Activated naive CD4-positive, alpha-beta T cell treated with anti-CD3 and anti-CD28 coated beads for 36 hours (primary cell): ENCODE measurements at regions not wholly inside any gene's neighbourhood (a gene's known extent, or its start where the extent isn't known, plus 50 kb on each side); places are given as distances from the start of the nearest gene placed in this dataset.

Experiments
- CTCF ChIA-PET: fragments of 350-600 bp; sonication (Branson Sonifier 250); formaldehyde crosslinking; loops from one replicate; lab custom pipeline; 2021; ENCODE audit warnings: antibody characterized with exemption; lab: Charles Lee
- DNase-seq: peaks from one replicate; pipeline ENCODE4 v3.0.0-alpha.2; 2020
- H3K27ac Mint-ChIP-seq: one replicate; pipeline ENCODE4 v1.8.0; 2021; ENCODE audit warnings: mild to moderate bottlenecking, mixed read lengths
- H3K27me3 Mint-ChIP-seq: one replicate; pipeline ENCODE4 v1.8.0; 2021; ENCODE audit warnings: low read depth, mixed read lengths
- H3K36me3 Mint-ChIP-seq: one replicate; pipeline ENCODE4 v1.8.0; 2021; ENCODE audit warnings: low read depth, mixed read lengths
- H3K4me1 Mint-ChIP-seq: one replicate; pipeline ENCODE4 v1.8.0; 2021; ENCODE audit warnings: low read depth, mixed read lengths
- H3K4me3 Mint-ChIP-seq: one replicate; pipeline ENCODE4 v1.8.0; 2021; ENCODE audit warnings: mild to moderate bottlenecking, moderate library complexity, mixed read lengths
- H3K9me3 Mint-ChIP-seq: one replicate; pipeline ENCODE4 v1.8.0; 2021; ENCODE audit warnings: mixed read lengths
- intact Hi-C: fragments of 100-400 bp; cut with micrococcal nuclease; formaldehyde crosslinking; loops from one replicate; pipeline ENCODE4 v1.15.1; 2023

GRCh38 chr5:118208031-118208453 lies 780.3 kb downstream of the DTWD2 start:
- Mint-ChIP-seq H3K27me3 (no peaks in the 10 kb centered on the region), H3K36me3 (peaks cover 5% of the 10 kb centered on the region), H3K9me3 (peaks cover 23% of the 10 kb centered on the region), H3K4me1 (no peaks in the 10 kb centered on the region), H3K4me3 (no peak overlapping the region), H3K27ac (no peak overlapping the region)
- CTCF ChIA-PET: no interaction called here
- no peak for DNase-seq
- intact Hi-C loops: no loop called here

GRCh38 chr5:118199801-118200200 lies 788.5 kb downstream of the DTWD2 start:
- DNase-seq: no peak
- no peaks in the 10 kb centered on the region for H3K36me3 Mint-ChIP-seq
- H3K27me3 Mint-ChIP-seq: no peaks in the 10 kb centered on the region
- no peaks in the 10 kb centered on the region for H3K4me1 Mint-ChIP-seq
- peaks cover 3% of the 10 kb centered on the region for H3K9me3 Mint-ChIP-seq
- CTCF ChIA-PET: no interaction called here
- intact Hi-C loops: no loop called here
- H3K4me3 Mint-ChIP-seq: no peak overlapping the region
- no peak overlapping the region for H3K27ac Mint-ChIP-seq

GRCh38 chr5:118196229-118196628 lies 792.1 kb downstream of the DTWD2 start:
- Mint-ChIP-seq H3K4me1 (no peaks in the 10 kb centered on the region), H3K4me3 (no peak overlapping the region), H3K27ac (no peak overlapping the region), H3K27me3 (no peaks in the 10 kb centered on the region), H3K36me3 (no peaks in the 10 kb centered on the region), H3K9me3 (no peaks in the 10 kb centered on the region)
- no peak for DNase-seq
- intact Hi-C loops: no loop called here
- CTCF ChIA-PET: no interaction called here

- H3K27me3 Mint-ChIP-seq: no peaks in the 10 kb centered on the region
- no peak overlapping the region for H3K27ac Mint-ChIP-seq
- H3K4me1 Mint-ChIP-seq: no peaks in the 10 kb centered on the region
- H3K9me3 Mint-ChIP-seq: no peaks in the 10 kb centered on the region
- no peaks in the 10 kb centered on the region for H3K36me3 Mint-ChIP-seq
- CTCF ChIA-PET: no interaction called here
- intact Hi-C loops: loop anchor here (1.0 kb wide), 1 partner anchor 15 kb away; no protein-coding TSS in a partner anchor
- H3K4me3 Mint-ChIP-seq: no peak overlapping the region
- DNase-seq: no peak
Observed at GRCh38 chr5:118195211-118195610, 793.1 kb downstream of the DTWD2 start.

GRCh38 chr5:118193194-118193905 lies 795.0 kb downstream of the DTWD2 start:
- intact Hi-C loops: no loop called here
- H3K27ac Mint-ChIP-seq: no peak overlapping the region
- no peak overlapping the region for H3K4me3 Mint-ChIP-seq
- CTCF ChIA-PET: no interaction called here
- H3K36me3 Mint-ChIP-seq: no peaks in the 10 kb centered on the region
- H3K9me3 Mint-ChIP-seq: no peaks in the 10 kb centered on the region
- H3K4me1 Mint-ChIP-seq: no peaks in the 10 kb centered on the region
- DNase-seq: no peak
- no peaks in the 10 kb centered on the region for H3K27me3 Mint-ChIP-seq

- Mint-ChIP-seq H3K27ac (no peak overlapping the region), H3K4me3 (no peak overlapping the region), H3K27me3 (no peaks in the 10 kb centered on the region), H3K36me3 (no peaks in the 10 kb centered on the region), H3K4me1 (no peaks in the 10 kb centered on the region), H3K9me3 (no peaks in the 10 kb centered on the region)
- CTCF ChIA-PET: no interaction called here
- no peak for DNase-seq
- intact Hi-C loops: no loop called here
Observed at GRCh38 chr5:118185018-118185417, 803.3 kb downstream of the DTWD2 start.

- no peaks in the 10 kb centered on the region for H3K36me3 Mint-ChIP-seq
- H3K27ac Mint-ChIP-seq: no peak overlapping the region
- peaks cover 2% of the 10 kb centered on the region for H3K9me3 Mint-ChIP-seq
- no peaks in the 10 kb centered on the region for H3K4me1 Mint-ChIP-seq
- DNase-seq: no peak
- H3K4me3 Mint-ChIP-seq: no peak overlapping the region
- intact Hi-C loops: no loop called here
- no peaks in the 10 kb centered on the region for H3K27me3 Mint-ChIP-seq
- CTCF ChIA-PET: no interaction called here
Observed at GRCh38 chr5:118176146-118176545, 812.2 kb downstream of the DTWD2 start.

GRCh38 chr5:118174671-118175070 lies 813.7 kb downstream of the DTWD2 start:
- H3K27ac Mint-ChIP-seq: no peak overlapping the region
- no peak for DNase-seq
- peaks cover 2% of the 10 kb centered on the region for H3K9me3 Mint-ChIP-seq
- CTCF ChIA-PET: no interaction called here
- H3K36me3 Mint-ChIP-seq: no peaks in the 10 kb centered on the region
- no peaks in the 10 kb centered on the region for H3K4me1 Mint-ChIP-seq
- no peak overlapping the region for H3K4me3 Mint-ChIP-seq
- H3K27me3 Mint-ChIP-seq: no peaks in the 10 kb centered on the region
- intact Hi-C loops: no loop called here

GRCh38 chr5:118173340-118173739 lies 815.0 kb downstream of the DTWD2 start:
- H3K36me3 Mint-ChIP-seq: no peaks in the 10 kb centered on the region
- H3K9me3 Mint-ChIP-seq: peaks cover 2% of the 10 kb centered on the region
- H3K4me1 Mint-ChIP-seq: no peaks in the 10 kb centered on the region
- intact Hi-C loops: no loop called here
- H3K27ac Mint-ChIP-seq: no peak overlapping the region
- CTCF ChIA-PET: no interaction called here
- H3K4me3 Mint-ChIP-seq: no peak overlapping the region
- no peaks in the 10 kb centered on the region for H3K27me3 Mint-ChIP-seq
- no peak for DNase-seq

GRCh38 chr5:118165619-118166018 lies 822.7 kb downstream of the DTWD2 start:
- Mint-ChIP-seq H3K27ac (no peak overlapping the region), H3K36me3 (no peaks in the 10 kb centered on the region), H3K9me3 (peaks cover 2% of the 10 kb centered on the region), H3K4me3 (no peak overlapping the region), H3K4me1 (no peaks in the 10 kb centered on the region), H3K27me3 (no peaks in the 10 kb centered on the region)
- CTCF ChIA-PET: no interaction called here
- no peak for DNase-seq
- intact Hi-C loops: no loop called here

- Mint-ChIP-seq H3K27me3 (no peaks in the 10 kb centered on the region), H3K27ac (no peak overlapping the region), H3K36me3 (no peaks in the 10 kb centered on the region), H3K9me3 (peaks cover 7% of the 10 kb centered on the region), H3K4me3 (no peak overlapping the region), H3K4me1 (no peaks in the 10 kb centered on the region)
- DNase-seq: no peak
- intact Hi-C loops: no loop called here
- CTCF ChIA-PET: no interaction called here
Observed at GRCh38 chr5:118156181-118156580, 832.2 kb downstream of the DTWD2 start.

GRCh38 chr5:118146824-118147223 lies 841.5 kb downstream of the DTWD2 start:
- Mint-ChIP-seq H3K27ac (no peak overlapping the region), H3K4me3 (no peak overlapping the region), H3K9me3 (peaks cover 6% of the 10 kb centered on the region), H3K4me1 (no peaks in the 10 kb centered on the region), H3K27me3 (no peaks in the 10 kb centered on the region), H3K36me3 (no peaks in the 10 kb centered on the region)
- CTCF ChIA-PET: no interaction called here
- intact Hi-C loops: no loop called here
- DNase-seq: no peak

GRCh38 chr5:118144540-118144939 lies 843.8 kb downstream of the DTWD2 start:
- Mint-ChIP-seq H3K9me3 (peaks cover 3% of the 10 kb centered on the region), H3K4me3 (no peak overlapping the region), H3K36me3 (no peaks in the 10 kb centered on the region), H3K4me1 (no peaks in the 10 kb centered on the region), H3K27me3 (no peaks in the 10 kb centered on the region), H3K27ac (no peak overlapping the region)
- intact Hi-C loops: no loop called here
- DNase-seq: no peak
- CTCF ChIA-PET: no interaction called here
